Activated T-helper 1 cell treated with anti-CD3 and anti-CD28 coated beads, Interleukin-12 subunit alpha, Interleukin-12 subunit beta, Interleukin-2, Interleukin-4 antibody, amounts not matched to agents 30 ng/mL and 10 ng/mL and 1 ng/mL, durations not matched to agents 14 hours and 24 hours and 36 hours (primary cell): ENCODE measurements at regions not wholly inside any gene's neighbourhood (a gene's known extent, or its start where the extent isn't known, plus 50 kb on each side); places are given as distances from the start of the nearest gene placed in this dataset.

Experiments
- DNase-seq: peaks from one replicate; pipeline ENCODE4 v3.0.0; 2021; ENCODE audit warnings: low spot score
- H3K27ac Mint-ChIP-seq: one replicate; pipeline ENCODE4 v1.8.0; 2021; ENCODE audit warnings: mild to moderate bottlenecking, mixed read lengths
- H3K27me3 Mint-ChIP-seq: one replicate; pipeline ENCODE4 v1.8.0; 2022; ENCODE audit warnings: mild to moderate bottlenecking, moderate library complexity, mixed read lengths; ENCODE audit not compliant: insufficient read depth
- H3K36me3 Mint-ChIP-seq: one replicate; pipeline ENCODE4 v1.8.0; 2021; ENCODE audit warnings: low read depth, mixed read lengths
- H3K4me1 Mint-ChIP-seq: one replicate; pipeline ENCODE4 v1.8.0; 2021; ENCODE audit warnings: low read depth, mixed read lengths
- H3K4me3 Mint-ChIP-seq: one replicate; pipeline ENCODE4 v1.8.0; 2021; ENCODE audit warnings: mild to moderate bottlenecking, moderate library complexity, mixed read lengths
- H3K9me3 Mint-ChIP-seq: one replicate; pipeline ENCODE4 v1.8.0; 2021; ENCODE audit warnings: mixed read lengths
- intact Hi-C: fragments of 100-400 bp; cut with micrococcal nuclease; formaldehyde crosslinking; loops from one replicate; pipeline ENCODE4 v1.15.1; 2024

GRCh38 chr18:55886886-55887285 lies 298.9 kb upstream of the TCF4 start:
- H3K4me3 Mint-ChIP-seq: no peak overlapping the region

GRCh38 chr18:55884498-55884897 lies 296.5 kb upstream of the TCF4 start:
- no peaks in the 10 kb centered on the region for H3K36me3 Mint-ChIP-seq
- H3K27me3 Mint-ChIP-seq: no peaks in the 10 kb centered on the region
- no peak overlapping the region for H3K27ac Mint-ChIP-seq
- no peak overlapping the region for H3K4me3 Mint-ChIP-seq
- no peaks in the 10 kb centered on the region for H3K4me1 Mint-ChIP-seq
- DNase-seq: no peak
- intact Hi-C loops: no loop called here
- no peaks in the 10 kb centered on the region for H3K9me3 Mint-ChIP-seq

More at GRCh38 chr18:55886886-55887285, 298.9 kb upstream of the TCF4 start:
- no peak for DNase-seq
- no peaks in the 10 kb centered on the region for H3K36me3 Mint-ChIP-seq
- no peaks in the 10 kb centered on the region for H3K4me1 Mint-ChIP-seq
- H3K9me3 Mint-ChIP-seq: no peaks in the 10 kb centered on the region
- no peak overlapping the region for H3K27ac Mint-ChIP-seq
- no peaks in the 10 kb centered on the region for H3K27me3 Mint-ChIP-seq
- intact Hi-C loops: no loop called here

- Mint-ChIP-seq H3K36me3 (no peaks in the 10 kb centered on the region), H3K4me3 (no peak overlapping the region), H3K9me3 (no peaks in the 10 kb centered on the region), H3K4me1 (peaks cover 5% of the 10 kb centered on the region), H3K27me3 (no peaks in the 10 kb centered on the region), H3K27ac (no peak overlapping the region)
- DNase-seq: no peak
- intact Hi-C loops: no loop called here
Measured at GRCh38 chr18:55880617-55881016, 292.6 kb upstream of the TCF4 start.

- peaks cover 5% of the 10 kb centered on the region for H3K4me1 Mint-ChIP-seq
- DNase-seq: no peak
- no peak overlapping the region for H3K27ac Mint-ChIP-seq
- no peaks in the 10 kb centered on the region for H3K27me3 Mint-ChIP-seq
- no peak overlapping the region for H3K4me3 Mint-ChIP-seq
- intact Hi-C loops: loop anchor here (10.0 kb wide), 1 partner anchor 1615 kb away; the partner anchor contains the start of gene POLI
- H3K36me3 Mint-ChIP-seq: no peaks in the 10 kb centered on the region
- H3K9me3 Mint-ChIP-seq: no peaks in the 10 kb centered on the region
Measured at GRCh38 chr18:55879331-55879730, 291.3 kb upstream of the TCF4 start.

GRCh38 chr18:55878224-55878623 lies 290.2 kb upstream of the TCF4 start:
- no peak overlapping the region for H3K4me3 Mint-ChIP-seq
- DNase-seq: no peak
- intact Hi-C loops: loop anchor here (10.0 kb wide), 1 partner anchor 1613 kb away; the partner anchor contains the start of gene POLI
- H3K9me3 Mint-ChIP-seq: no peaks in the 10 kb centered on the region
- peaks cover 5% of the 10 kb centered on the region for H3K4me1 Mint-ChIP-seq
- H3K27me3 Mint-ChIP-seq: no peaks in the 10 kb centered on the region
- H3K27ac Mint-ChIP-seq: peak overlapping the region; percentile 51
- no peaks in the 10 kb centered on the region for H3K36me3 Mint-ChIP-seq

- Mint-ChIP-seq H3K4me1 (peaks cover 5% of the 10 kb centered on the region), H3K4me3 (no peak overlapping the region), H3K27ac (no peak overlapping the region), H3K9me3 (no peaks in the 10 kb centered on the region), H3K36me3 (no peaks in the 10 kb centered on the region), H3K27me3 (no peaks in the 10 kb centered on the region)
- no peak for DNase-seq
- intact Hi-C loops: loop anchor here (10.0 kb wide), 1 partner anchor 1613 kb away; the partner anchor contains the start of gene POLI
Measured at GRCh38 chr18:55877321-55877720, 289.3 kb upstream of the TCF4 start.

GRCh38 chr18:55876254-55876653 lies 288.3 kb upstream of the TCF4 start:
- Mint-ChIP-seq H3K27me3 (no peaks in the 10 kb centered on the region), H3K4me1 (peaks cover 5% of the 10 kb centered on the region), H3K9me3 (no peaks in the 10 kb centered on the region), H3K4me3 (no peak overlapping the region), H3K36me3 (no peaks in the 10 kb centered on the region), H3K27ac (no peak overlapping the region)
- intact Hi-C loops: loop anchor here (10.0 kb wide), 1 partner anchor 1611 kb away; the partner anchor contains the start of gene POLI
- no peak for DNase-seq

GRCh38 chr18:55875371-55875901 lies 287.4 kb upstream of the TCF4 start:
- intact Hi-C loops: loop anchor here (10.0 kb wide), 1 partner anchor 1611 kb away; the partner anchor contains the start of gene POLI

GRCh38 chr18:55869556-55870501 lies 281.8 kb upstream of the TCF4 start:
- Mint-ChIP-seq H3K36me3 (no peaks in the 10 kb centered on the region), H3K27ac (no peak overlapping the region)

More at GRCh38 chr18:55875371-55875901, 287.4 kb upstream of the TCF4 start:
- H3K27me3 Mint-ChIP-seq: no peaks in the 10 kb centered on the region
- peaks cover 5% of the 10 kb centered on the region for H3K4me1 Mint-ChIP-seq
- no peaks in the 10 kb centered on the region for H3K9me3 Mint-ChIP-seq
- H3K27ac Mint-ChIP-seq: no peak overlapping the region
- H3K4me3 Mint-ChIP-seq: no peak overlapping the region
- no peaks in the 10 kb centered on the region for H3K36me3 Mint-ChIP-seq
- DNase-seq: no peak

GRCh38 chr18:55868909-55869308 lies 280.9 kb upstream of the TCF4 start:
- H3K36me3 Mint-ChIP-seq: no peaks in the 10 kb centered on the region
- no peak overlapping the region for H3K27ac Mint-ChIP-seq
- intact Hi-C loops: no loop called here

More at GRCh38 chr18:55869556-55870501, 281.8 kb upstream of the TCF4 start:
- Mint-ChIP-seq H3K9me3 (no peaks in the 10 kb centered on the region), H3K4me3 (no peak overlapping the region), H3K4me1 (no peaks in the 10 kb centered on the region), H3K27me3 (no peaks in the 10 kb centered on the region)
- intact Hi-C loops: loop anchor here (10.0 kb wide), 1 partner anchor 1605 kb away; the partner anchor contains the start of gene POLI
- DNase-seq: no peak

GRCh38 chr18:55866886-55867285 lies 278.9 kb upstream of the TCF4 start:
- no peaks in the 10 kb centered on the region for H3K27me3 Mint-ChIP-seq
- H3K4me3 Mint-ChIP-seq: no peak overlapping the region
- H3K36me3 Mint-ChIP-seq: no peaks in the 10 kb centered on the region
- no peaks in the 10 kb centered on the region for H3K4me1 Mint-ChIP-seq
- intact Hi-C loops: no loop called here
- no peak overlapping the region for H3K27ac Mint-ChIP-seq
- DNase-seq: no peak
- H3K9me3 Mint-ChIP-seq: no peaks in the 10 kb centered on the region

More at GRCh38 chr18:55868909-55869308, 280.9 kb upstream of the TCF4 start:
- DNase-seq: no peak
- no peaks in the 10 kb centered on the region for H3K27me3 Mint-ChIP-seq
- H3K9me3 Mint-ChIP-seq: no peaks in the 10 kb centered on the region
- H3K4me3 Mint-ChIP-seq: no peak overlapping the region
- no peaks in the 10 kb centered on the region for H3K4me1 Mint-ChIP-seq

- no peaks in the 10 kb centered on the region for H3K4me1 Mint-ChIP-seq
- H3K4me3 Mint-ChIP-seq: no peak overlapping the region
- H3K27ac Mint-ChIP-seq: no peak overlapping the region
- H3K36me3 Mint-ChIP-seq: no peaks in the 10 kb centered on the region
- no peaks in the 10 kb centered on the region for H3K9me3 Mint-ChIP-seq
- H3K27me3 Mint-ChIP-seq: no peaks in the 10 kb centered on the region
- DNase-seq: no peak
- intact Hi-C loops: no loop called here
Measured at GRCh38 chr18:55866006-55866405, 278.0 kb upstream of the TCF4 start.

- Mint-ChIP-seq H3K36me3 (no peaks in the 10 kb centered on the region), H3K4me1 (no peaks in the 10 kb centered on the region), H3K27ac (no peak overlapping the region), H3K9me3 (no peaks in the 10 kb centered on the region), H3K4me3 (no peak overlapping the region), H3K27me3 (no peaks in the 10 kb centered on the region)
- intact Hi-C loops: no loop called here
- no peak for DNase-seq
Measured at GRCh38 chr18:55864281-55864680, 276.3 kb upstream of the TCF4 start.
